GM23338 (cell line): ENCODE measurements at regions not wholly inside any gene's neighbourhood (a gene's known extent, or its start where the extent isn't known, plus 50 kb on each side); places are given as distances from the start of the nearest gene placed in this dataset.
A peak's percentile ranks its signal among the peaks of the same experiment; 100 is the strongest.

Source experiments
- ATAC-seq: fragments of 200-7000 bp; cut with Tn5 transposase; 3 replicates; pipeline ENCODE4 v1.9.1; 2020
- DNase-seq: peaks from one replicate; pipeline ENCODE4 v3.0.0-alpha.2; 2015; ENCODE audit warnings: low spot score
- H2AFZ ChIP-seq: fragments of 200-600 bp; sonication (generic); 2 replicates; pipeline ENCODE4 v1.8.0; 2016; ENCODE audit warnings: antibody characterized with exemption, mild to moderate bottlenecking, moderate library complexity
- H3F3A ChIP-seq: fragments of 200-600 bp; sonication (generic); replicated peaks from 2 replicates; pipeline ENCODE4 v1.8.0; 2017; ENCODE audit warnings: antibody characterized with exemption, mixed run types, low read depth
- H3K27ac ChIP-seq: fragments of 200-600 bp; sonication (generic); 2 replicates; pipeline ENCODE4 v1.6.1; 2016; ENCODE audit warnings: low read depth
- H3K27me3 ChIP-seq: fragments of 200-600 bp; sonication (generic); 2 replicates; pipeline ENCODE4 v1.8.0; 2016; ENCODE audit warnings: mild to moderate bottlenecking, mixed run types, moderate library complexity; ENCODE audit not compliant: insufficient read depth
- H3K36me3 ChIP-seq: fragments of 200-600 bp; sonication (generic); 2 replicates; pipeline ENCODE4 v1.8.0; 2016; ENCODE audit warnings: mild to moderate bottlenecking; ENCODE audit not compliant: insufficient read depth
- H3K4me1 ChIP-seq: fragments of 200-600 bp; sonication (generic); 2 replicates; pipeline ENCODE4 v1.8.0; 2016; ENCODE audit warnings: mild to moderate bottlenecking, moderate library complexity; ENCODE audit not compliant: insufficient read depth
- H3K4me2 ChIP-seq: fragments of 200-600 bp; sonication (generic); 2 replicates; pipeline ENCODE4 v1.7.1; 2017; ENCODE audit warnings: mixed run types
- H3K4me3 ChIP-seq: fragments of 200-600 bp; sonication (generic); 2 replicates; pipeline ENCODE4 v1.6.1; 2016; ENCODE audit warnings: mixed run types
- H3K79me2 ChIP-seq: fragments of 200-600 bp; sonication (generic); replicated peaks from 2 replicates; pipeline ENCODE4 v1.8.0; 2017; ENCODE audit warnings: mild to moderate bottlenecking; ENCODE audit not compliant: insufficient read depth
- H3K9me2 ChIP-seq: fragments of 200-600 bp; sonication (generic); 2 replicates; pipeline ENCODE4 v1.8.0; 2017; ENCODE audit not compliant: insufficient read depth
- H4K20me1 ChIP-seq: fragments of 200-600 bp; sonication (generic); replicated peaks from 2 replicates; pipeline ENCODE4 v1.8.0; 2017; ENCODE audit warnings: mild to moderate bottlenecking; ENCODE audit not compliant: insufficient read depth
- H3K27ac Mint-ChIP-seq: 2 replicates; pipeline ENCODE4 v1.8.0; 2020; ENCODE audit warnings: inconsistent platforms, mild to moderate bottlenecking, moderate library complexity, mixed read lengths
- H3K27me3 Mint-ChIP-seq: 3 replicates; pipeline ENCODE4 v1.8.0; 2022; ENCODE audit warnings: low read depth, mild to moderate bottlenecking, moderate library complexity, mixed read lengths, inconsistent platforms; ENCODE audit not compliant: insufficient read depth, poor library complexity
- H3K36me3 Mint-ChIP-seq: 3 replicates; pipeline ENCODE4 v1.8.0; 2021; ENCODE audit warnings: low read depth, mild to moderate bottlenecking, inconsistent platforms, moderate library complexity, mixed read lengths
- H3K4me1 Mint-ChIP-seq: 3 replicates; pipeline ENCODE4 v1.8.0; 2020; ENCODE audit warnings: mild to moderate bottlenecking, inconsistent platforms, mixed read lengths
- H3K4me3 Mint-ChIP-seq: 3 replicates; pipeline ENCODE4 v1.8.0; 2021; ENCODE audit warnings: moderate library complexity, mild to moderate bottlenecking, inconsistent platforms, mixed read lengths
- H3K9me3 Mint-ChIP-seq: 3 replicates; pipeline ENCODE4 v1.8.0; 2020; ENCODE audit warnings: moderate library complexity, mild to moderate bottlenecking, inconsistent platforms, mixed read lengths
- CTCF ChIP-seq, 2 experiments: fragments of 200-600 bp in 1 of 2; sonication (generic) in 1 of 2; conservative IDR thresholded peaks; 2 replicates each; pipeline versions ENCODE4 v1.5.1 to v1.6.1; 2016 to 2017; ENCODE audit warnings: antibody characterized with exemption in 2 of 2, low read depth in 2 of 2, mild to moderate bottlenecking in 2 of 2, moderate library complexity in 1 of 2
- ETS1 ChIP-seq: IDR thresholded peaks from 2 replicates; pipeline ENCODE4 v1.6.1; 2016; ENCODE audit warnings: antibody characterized with exemption
- EZH2 ChIP-seq: fragments of 200-600 bp; sonication (generic); IDR thresholded peaks from one replicate; pipeline ENCODE4 v1.8.0; 2017; ENCODE audit warnings: antibody characterized with exemption, mild to moderate bottlenecking, low read depth; ENCODE audit not compliant: unreplicated experiment
- EZH2phosphoT487 ChIP-seq: fragments of 200-600 bp; sonication (generic); IDR thresholded peaks from one replicate; pipeline ENCODE4 v1.8.1; 2018; ENCODE audit warnings: antibody characterized with exemption; ENCODE audit not compliant: unreplicated experiment
- JUNB ChIP-seq: IDR thresholded peaks from one replicate; pipeline ENCODE4 v1.6.1; 2016; ENCODE audit warnings: antibody characterized with exemption; ENCODE audit not compliant: unreplicated experiment
- POLR2AphosphoS5 ChIP-seq: IDR thresholded peaks from 2 replicates; pipeline ENCODE4 v1.6.1; 2016; ENCODE audit warnings: antibody characterized with exemption, low read depth
- ZNF114 ChIP-seq: fragments of 250-450 bp; sonication (Bioruptor Pico); IDR thresholded peaks from 2 replicates; pipeline ENCODE4 v1.5.0; 2020; ENCODE audit warnings: mild to moderate bottlenecking, moderate library complexity
- ZNF331 ChIP-seq: fragments of 250-450 bp; sonication (Bioruptor Pico); IDR thresholded peaks from 2 replicates; pipeline ENCODE4 v1.5.0; 2020; ENCODE audit warnings: low read depth, mild to moderate bottlenecking, moderate library complexity
- TF ChIP-seq, protein P1 (sequence below): IDR thresholded peaks from one replicate; pipeline ENCODE4 v1.6.1; 2018; ENCODE audit warnings: antibody characterized with exemption; ENCODE audit not compliant: unreplicated experiment
- TF ChIP-seq, protein P2 (sequence below): fragments of 250-450 bp; sonication (Bioruptor Pico); IDR thresholded peaks from 2 replicates; pipeline ENCODE4 v1.5.0; 2020; ENCODE audit warnings: mild to moderate bottlenecking, moderate library complexity

GRCh38 chr10:21280037-21280436 lies 245.4 kb downstream of the SKIDA1 start:
- Histone ChIP-seq H3K27ac (0 out of 2 replicates have a peak overlapping the region, but pooled peaks have one; percentile 94), H3K27me3 (no peaks in the 10 kb centered on the region), H4K20me1 (no peaks in the 10 kb centered on the region), H3K4me3 (no peak overlapping the region), H3K4me1 (peaks cover 28% of the 10 kb centered on the region), H3K4me2 (no peak overlapping the region), H3F3A (peaks cover 14% of the 10 kb centered on the region; the same call in 1 of the 2 replicates), H3K79me2 (no peaks in the 10 kb centered on the region), H3K36me3 (no peaks in the 10 kb centered on the region), H3K9me2 (no peaks in the 10 kb centered on the region), H2AFZ (no peak overlapping the region)
- no peak for DNase-seq
- Mint-ChIP-seq H3K4me3 (no peak overlapping the region), H3K27ac (peak overlapping the region; percentile 12), H3K4me1 (peaks cover 49% of the 10 kb centered on the region), H3K27me3 (peaks cover 5% of the 10 kb centered on the region), H3K36me3 (peaks cover 8% of the 10 kb centered on the region), H3K9me3 (peaks cover 8% of the 10 kb centered on the region)
- ATAC-seq, result no peak
- TF ChIP-seq POLR2AphosphoS5 (no peak), CTCF (conservative IDR thresholded peaks at IDR 0.05; ENCODE audit: low read depth in 2 of 2) (no peak), ETS1 (no peak), ZNF331 (CRISPR knock-in tag) (no peak), JUNB (no peak), EZH2 (no peak), EZH2phosphoT487 (no peak), ZNF114 (CRISPR knock-in tag) (no peak)
- TF ChIP-seq, protein P1, sequence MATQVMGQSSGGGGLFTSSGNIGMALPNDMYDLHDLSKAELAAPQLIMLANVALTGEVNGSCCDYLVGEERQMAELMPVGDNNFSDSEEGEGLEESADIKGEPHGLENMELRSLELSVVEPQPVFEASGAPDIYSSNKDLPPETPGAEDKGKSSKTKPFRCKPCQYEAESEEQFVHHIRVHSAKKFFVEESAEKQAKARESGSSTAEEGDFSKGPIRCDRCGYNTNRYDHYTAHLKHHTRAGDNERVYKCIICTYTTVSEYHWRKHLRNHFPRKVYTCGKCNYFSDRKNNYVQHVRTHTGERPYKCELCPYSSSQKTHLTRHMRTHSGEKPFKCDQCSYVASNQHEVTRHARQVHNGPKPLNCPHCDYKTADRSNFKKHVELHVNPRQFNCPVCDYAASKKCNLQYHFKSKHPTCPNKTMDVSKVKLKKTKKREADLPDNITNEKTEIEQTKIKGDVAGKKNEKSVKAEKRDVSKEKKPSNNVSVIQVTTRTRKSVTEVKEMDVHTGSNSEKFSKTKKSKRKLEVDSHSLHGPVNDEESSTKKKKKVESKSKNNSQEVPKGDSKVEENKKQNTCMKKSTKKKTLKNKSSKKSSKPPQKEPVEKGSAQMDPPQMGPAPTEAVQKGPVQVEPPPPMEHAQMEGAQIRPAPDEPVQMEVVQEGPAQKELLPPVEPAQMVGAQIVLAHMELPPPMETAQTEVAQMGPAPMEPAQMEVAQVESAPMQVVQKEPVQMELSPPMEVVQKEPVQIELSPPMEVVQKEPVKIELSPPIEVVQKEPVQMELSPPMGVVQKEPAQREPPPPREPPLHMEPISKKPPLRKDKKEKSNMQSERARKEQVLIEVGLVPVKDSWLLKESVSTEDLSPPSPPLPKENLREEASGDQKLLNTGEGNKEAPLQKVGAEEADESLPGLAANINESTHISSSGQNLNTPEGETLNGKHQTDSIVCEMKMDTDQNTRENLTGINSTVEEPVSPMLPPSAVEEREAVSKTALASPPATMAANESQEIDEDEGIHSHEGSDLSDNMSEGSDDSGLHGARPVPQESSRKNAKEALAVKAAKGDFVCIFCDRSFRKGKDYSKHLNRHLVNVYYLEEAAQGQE, result no peak
- TF ChIP-seq, protein P2, sequence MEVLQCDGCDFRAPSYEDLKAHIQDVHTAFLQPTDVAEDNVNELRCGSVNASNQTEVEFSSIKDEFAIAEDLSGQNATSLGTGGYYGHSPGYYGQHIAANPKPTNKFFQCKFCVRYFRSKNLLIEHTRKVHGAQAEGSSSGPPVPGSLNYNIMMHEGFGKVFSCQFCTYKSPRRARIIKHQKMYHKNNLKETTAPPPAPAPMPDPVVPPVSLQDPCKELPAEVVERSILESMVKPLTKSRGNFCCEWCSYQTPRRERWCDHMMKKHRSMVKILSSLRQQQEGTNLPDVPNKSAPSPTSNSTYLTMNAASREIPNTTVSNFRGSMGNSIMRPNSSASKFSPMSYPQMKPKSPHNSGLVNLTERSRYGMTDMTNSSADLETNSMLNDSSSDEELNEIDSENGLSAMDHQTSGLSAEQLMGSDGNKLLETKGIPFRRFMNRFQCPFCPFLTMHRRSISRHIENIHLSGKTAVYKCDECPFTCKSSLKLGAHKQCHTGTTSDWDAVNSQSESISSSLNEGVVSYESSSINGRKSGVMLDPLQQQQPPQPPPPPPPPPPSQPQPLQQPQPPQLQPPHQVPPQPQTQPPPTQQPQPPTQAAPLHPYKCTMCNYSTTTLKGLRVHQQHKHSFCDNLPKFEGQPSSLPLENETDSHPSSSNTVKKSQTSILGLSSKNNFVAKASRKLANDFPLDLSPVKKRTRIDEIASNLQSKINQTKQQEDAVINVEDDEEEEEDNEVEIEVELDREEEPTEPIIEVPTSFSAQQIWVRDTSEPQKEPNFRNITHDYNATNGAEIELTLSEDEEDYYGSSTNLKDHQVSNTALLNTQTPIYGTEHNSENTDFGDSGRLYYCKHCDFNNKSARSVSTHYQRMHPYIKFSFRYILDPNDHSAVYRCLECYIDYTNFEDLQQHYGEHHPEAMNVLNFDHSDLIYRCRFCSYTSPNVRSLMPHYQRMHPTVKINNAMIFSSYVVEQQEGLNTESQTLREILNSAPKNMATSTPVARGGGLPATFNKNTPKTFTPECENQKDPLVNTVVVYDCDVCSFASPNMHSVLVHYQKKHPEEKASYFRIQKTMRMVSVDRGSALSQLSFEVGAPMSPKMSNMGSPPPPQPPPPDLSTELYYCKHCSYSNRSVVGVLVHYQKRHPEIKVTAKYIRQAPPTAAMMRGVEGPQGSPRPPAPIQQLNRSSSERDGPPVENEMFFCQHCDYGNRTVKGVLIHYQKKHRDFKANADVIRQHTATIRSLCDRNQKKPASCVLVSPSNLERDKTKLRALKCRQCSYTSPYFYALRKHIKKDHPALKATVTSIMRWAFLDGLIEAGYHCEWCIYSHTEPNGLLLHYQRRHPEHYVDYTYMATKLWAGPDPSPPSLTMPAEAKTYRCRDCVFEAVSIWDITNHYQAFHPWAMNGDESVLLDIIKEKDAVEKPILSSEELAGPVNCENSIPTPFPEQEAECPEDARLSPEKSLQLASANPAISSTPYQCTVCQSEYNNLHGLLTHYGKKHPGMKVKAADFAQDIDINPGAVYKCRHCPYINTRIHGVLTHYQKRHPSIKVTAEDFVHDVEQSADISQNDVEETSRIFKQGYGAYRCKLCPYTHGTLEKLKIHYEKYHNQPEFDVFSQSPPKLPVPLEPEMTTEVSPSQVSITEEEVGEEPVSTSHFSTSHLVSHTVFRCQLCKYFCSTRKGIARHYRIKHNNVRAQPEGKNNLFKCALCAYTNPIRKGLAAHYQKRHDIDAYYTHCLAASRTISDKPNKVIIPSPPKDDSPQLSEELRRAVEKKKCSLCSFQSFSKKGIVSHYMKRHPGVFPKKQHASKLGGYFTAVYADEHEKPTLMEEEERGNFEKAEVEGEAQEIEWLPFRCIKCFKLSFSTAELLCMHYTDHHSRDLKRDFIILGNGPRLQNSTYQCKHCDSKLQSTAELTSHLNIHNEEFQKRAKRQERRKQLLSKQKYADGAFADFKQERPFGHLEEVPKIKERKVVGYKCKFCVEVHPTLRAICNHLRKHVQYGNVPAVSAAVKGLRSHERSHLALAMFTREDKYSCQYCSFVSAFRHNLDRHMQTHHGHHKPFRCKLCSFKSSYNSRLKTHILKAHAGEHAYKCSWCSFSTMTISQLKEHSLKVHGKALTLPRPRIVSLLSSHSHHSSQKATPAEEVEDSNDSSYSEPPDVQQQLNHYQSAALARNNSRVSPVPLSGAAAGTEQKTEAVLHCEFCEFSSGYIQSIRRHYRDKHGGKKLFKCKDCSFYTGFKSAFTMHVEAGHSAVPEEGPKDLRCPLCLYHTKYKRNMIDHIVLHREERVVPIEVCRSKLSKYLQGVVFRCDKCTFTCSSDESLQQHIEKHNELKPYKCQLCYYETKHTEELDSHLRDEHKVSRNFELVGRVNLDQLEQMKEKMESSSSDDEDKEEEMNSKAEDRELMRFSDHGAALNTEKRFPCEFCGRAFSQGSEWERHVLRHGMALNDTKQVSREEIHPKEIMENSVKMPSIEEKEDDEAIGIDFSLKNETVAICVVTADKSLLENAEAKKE (CRISPR knock-in tag), result no peak
